H4 (cell line): ENCODE measurements at regions not wholly inside any gene's neighbourhood (a gene's known extent, or its start where the extent isn't known, plus 50 kb on each side); places are given as distances from the start of the nearest gene placed in this dataset.
"Not testable (repeated sequence)": the region's sequence is repeated elsewhere in the genome, so short reads cannot be mapped to it uniquely, and the experiment has no call there.

Experiments
- DNase-seq: peaks from one replicate; pipeline ENCODE4 v3.0.0-alpha.2; 2015; ENCODE audit warnings: low spot score

- no peak for DNase-seq
Observed at GRCh38 chr21:19048098-19048672, 644.6 kb upstream of the TMPRSS15 start.

DNA sequence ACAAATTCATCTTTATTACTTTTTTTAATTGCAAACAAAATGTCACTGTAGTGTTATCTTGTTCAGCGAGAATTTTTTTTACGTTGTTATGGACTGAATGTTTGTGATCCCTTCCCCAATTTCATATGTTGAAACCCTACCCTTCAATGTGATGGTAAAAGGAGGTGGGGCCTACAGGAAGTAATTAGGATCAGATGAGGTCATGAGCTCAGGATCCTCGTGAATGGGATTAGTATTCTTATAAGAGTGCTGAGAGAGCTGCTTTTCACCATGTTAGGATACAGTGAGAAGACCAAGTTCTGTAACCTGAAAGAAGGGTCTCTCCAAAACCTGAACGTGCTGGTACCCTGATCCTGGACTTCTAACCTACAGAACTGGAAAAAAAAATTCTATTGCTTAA lies 646.0 kb upstream of the TMPRSS15 start:
- no peak for DNase-seq

DNA sequence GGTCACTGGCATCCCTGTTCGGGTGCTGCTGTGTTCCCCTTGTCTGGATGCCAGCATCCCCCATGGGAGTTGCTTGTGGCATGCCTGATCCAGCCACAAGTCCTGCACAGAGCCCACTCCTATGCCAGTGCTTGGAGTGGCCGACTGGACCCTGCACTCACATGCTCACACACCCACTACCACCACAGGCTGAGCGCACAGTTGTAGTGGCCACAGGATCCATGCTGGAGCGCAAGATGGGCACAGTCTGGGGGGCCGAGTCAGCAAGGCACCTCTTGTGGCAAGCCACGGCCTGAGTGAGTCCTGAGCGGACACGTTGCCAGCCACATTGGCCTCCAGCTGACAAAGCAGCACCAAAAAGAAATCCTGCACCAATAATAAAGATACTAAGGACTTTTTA lies 661.6 kb upstream of the TMPRSS15 start:
- no peak for DNase-seq

DNA sequence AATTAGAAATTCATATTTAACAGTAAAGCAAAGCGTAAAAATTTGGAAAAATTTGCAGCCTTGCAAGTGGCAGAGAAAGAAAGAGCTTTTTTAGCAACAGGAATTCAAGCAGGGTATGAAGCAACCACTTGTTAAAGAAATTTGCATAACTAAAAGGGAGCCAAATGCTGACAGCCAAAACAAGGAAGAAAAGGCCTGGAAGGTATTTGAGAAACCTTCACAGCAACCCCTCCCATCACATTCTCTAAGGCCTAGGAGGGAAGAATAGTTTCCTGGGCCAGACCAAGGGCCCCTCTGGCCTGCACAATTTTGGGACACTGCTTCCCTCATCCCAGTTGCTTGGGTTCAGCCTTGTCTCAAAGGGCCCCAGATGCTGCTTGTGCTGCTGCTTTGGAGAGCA lies 672.4 kb upstream of the TMPRSS15 start:
- no peak for DNase-seq

DNA sequence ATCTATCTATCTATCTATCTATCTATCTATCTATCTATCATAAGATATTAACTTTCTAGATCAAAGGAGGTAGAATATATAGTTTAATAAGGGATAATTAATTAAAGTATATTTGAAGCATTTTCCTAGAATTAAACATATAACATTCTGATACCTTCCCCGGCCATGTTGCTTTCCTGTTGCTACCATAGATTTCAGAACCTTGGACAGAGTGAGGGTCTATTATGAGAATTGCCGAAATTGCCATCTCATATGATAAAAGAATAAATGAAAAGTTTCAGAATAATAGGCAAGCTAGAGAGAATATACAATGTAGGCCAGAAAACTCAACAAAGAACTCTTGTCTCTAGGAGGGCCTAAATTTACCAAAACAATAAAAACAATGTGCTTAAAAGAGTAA lies 706.1 kb upstream of the TMPRSS15 start:
- no peak for DNase-seq

DNA sequence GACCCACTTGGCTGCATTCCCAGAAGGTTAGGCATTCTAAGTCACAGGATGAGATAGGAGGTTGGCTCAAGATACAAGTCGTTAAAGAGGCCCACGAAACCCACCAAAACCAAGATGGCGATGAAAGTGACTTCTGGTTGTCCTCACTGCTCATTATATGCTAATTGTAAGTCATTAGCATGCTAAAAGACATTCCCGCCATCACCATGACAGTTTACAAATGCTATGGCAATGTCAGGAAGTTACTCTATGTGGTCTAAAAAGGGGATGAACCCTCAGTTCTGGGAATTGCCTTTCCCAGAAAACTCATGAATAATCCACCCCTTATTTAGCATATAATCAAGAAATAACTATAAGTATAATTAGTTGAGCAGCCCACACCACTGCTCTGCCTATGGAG lies 715.7 kb upstream of the TMPRSS15 start:
- not testable (repeated sequence) for DNase-seq

DNA sequence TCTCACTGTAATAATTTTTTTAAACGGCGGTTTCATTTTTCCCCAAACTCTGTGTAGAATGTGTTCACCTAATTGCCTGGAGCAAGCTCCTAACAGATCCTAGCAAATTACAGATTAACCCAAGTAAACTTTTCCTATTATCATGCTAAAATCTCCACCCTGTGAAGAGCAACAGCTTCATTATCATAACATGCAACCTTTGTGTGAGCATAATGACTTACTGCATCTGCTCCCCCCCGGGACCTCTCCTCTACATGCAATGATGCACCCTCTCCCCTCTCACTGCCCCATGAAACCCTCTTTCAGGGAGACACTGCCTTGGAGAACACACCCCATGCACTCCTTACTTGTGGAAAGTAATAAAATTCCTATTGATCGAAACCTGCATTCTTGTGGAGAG lies 717.0 kb upstream of the TMPRSS15 start:
- no peak for DNase-seq

GRCh38 chr21:19122356-19122755 lies 718.8 kb upstream of the TMPRSS15 start:
- no peak for DNase-seq

GRCh38 chr21:19123053-19123452 lies 719.5 kb upstream of the TMPRSS15 start:
- DNase-seq = no peak

DNA sequence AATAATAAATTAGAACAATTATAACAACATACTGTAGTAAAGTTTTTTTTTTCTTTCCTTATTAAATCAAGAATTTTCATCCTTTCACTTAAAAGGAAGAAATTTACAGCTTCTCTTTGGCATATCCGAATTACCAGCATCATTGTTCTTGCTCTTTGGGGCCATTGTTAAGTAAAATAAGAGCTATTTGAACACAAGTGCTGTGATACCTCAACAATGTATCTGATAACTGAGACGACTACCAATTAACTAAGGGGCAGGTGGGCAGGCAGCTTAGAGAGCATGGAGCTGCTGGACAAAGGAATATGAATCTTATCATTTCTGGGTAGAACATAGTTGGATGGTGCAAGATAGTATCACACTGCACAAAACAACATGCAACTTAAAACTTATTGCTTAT lies 719.9 kb upstream of the TMPRSS15 start:
- DNase-seq = no peak

GRCh38 chr21:19124691-19125090 lies 721.1 kb upstream of the TMPRSS15 start:
- DNase-seq = no peak

DNA sequence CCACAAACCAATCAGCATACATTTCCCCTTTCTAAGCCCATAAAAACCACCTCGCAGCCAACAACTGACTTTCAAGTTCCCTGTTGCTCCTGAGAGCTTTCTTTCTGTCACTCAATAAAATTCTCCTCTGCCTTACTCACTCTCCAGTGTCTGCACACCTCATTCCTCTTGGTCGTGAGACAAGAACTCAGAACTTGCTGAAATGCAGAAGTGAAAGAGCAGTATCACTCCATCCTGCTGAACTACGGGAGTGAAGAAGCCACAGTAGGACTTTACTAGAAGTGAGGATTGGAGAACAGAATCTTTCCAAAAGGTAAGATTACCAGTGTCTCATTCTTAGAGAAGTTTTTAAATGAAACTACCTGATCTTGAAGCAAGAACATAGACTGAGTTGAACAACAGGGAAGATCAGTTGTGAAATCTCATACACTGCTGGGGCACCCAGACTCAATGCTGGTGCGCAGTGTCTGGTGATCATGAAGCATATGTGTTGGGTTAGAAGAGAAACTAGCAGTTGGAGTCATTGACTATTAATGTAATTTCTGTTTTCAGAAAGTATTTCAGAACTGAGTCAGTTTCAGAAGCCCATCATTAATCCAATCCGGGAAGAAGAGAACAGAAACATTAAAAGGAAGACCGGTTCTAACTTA lies 726.9 kb upstream of the TMPRSS15 start:
- DNase-seq = no peak

DNA sequence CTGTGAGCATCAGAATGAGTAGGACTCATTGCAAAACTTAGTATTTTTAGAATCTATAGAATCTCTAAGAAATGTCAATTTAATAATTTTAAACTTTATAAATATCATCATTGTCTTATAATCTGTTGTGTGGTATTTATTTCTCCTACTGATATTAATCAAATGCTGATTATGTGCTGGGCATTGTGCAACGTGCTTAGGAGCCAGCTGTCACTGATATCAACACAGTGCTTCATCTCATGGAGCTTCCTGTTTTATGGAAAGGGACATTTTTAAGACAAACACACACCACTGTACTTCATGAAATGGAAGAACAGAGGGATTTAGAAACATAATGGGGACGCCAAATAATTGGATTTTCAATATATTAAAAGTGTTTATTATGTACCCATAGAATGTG lies 737.9 kb upstream of the TMPRSS15 start:
- DNase-seq = no peak

- no peak for DNase-seq
Observed at GRCh38 chr21:19145682-19146293, 742.2 kb upstream of the TMPRSS15 start.

GRCh38 chr21:19148056-19148455 lies 744.5 kb upstream of the TMPRSS15 start:
- no peak for DNase-seq

DNA sequence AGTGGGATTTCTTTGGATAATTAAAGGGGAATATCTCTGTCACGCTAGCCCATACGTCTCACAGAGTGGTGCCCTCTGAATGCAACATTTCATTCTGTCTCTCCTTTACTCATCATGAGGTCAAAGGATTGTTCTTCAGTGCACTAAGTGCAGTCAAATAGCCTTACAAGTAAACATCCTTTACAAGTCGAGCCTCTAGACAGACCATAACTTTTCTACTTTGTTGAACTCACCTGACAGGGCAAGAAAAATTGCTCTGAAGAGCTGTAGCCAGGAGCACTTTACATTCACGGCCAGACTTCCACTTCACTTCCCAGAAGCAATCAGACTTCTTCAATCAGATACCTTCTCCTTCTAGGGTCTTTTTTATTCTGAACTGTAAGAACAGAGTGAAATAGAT lies 768.0 kb upstream of the TMPRSS15 start:
- no peak for DNase-seq

- no peak for DNase-seq
Observed at GRCh38 chr21:19181604-19182140, 778.1 kb upstream of the TMPRSS15 start.

DNA sequence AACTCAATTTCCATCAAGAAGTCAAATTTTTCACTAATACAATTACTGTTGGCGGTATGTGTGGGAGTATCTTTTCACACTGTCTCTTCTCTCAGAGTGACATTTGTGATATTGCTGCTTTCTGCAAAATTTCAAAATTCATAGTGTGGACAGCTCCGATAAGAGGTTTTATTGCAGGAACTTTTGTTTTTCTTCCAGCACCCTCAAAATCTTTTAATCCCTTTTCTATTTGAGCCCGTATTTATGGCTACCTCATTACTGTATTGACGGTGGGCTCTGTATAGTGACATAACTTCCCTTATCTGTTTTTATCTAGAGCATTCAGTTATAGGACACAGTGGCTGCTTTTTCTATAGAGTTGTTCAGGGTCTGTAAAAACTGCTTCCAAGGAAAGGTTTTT lies 794.4 kb upstream of the TMPRSS15 start:
- no peak for DNase-seq

DNA sequence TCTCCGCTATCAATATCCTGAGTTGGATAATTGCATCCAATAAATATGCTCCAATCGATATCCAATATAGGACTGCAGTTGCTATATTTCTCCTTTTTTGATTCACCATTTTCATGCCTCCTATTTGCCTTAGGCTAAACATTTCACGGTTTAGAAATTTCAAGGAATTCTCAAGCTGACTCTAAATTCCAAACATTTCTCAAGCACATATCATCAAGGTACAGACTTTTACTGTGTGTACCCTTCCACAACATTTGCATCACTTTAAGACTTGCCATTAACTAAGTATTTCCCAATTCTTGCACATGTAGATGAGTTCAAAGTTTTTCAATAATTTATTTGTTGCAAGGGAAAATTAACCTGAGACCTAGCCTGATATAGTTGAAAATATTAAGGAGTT lies 795.2 kb upstream of the TMPRSS15 start:
- no peak for DNase-seq

- DNase-seq = no peak
Observed at GRCh38 chr21:19218163-19218562, 814.6 kb upstream of the TMPRSS15 start.

DNA sequence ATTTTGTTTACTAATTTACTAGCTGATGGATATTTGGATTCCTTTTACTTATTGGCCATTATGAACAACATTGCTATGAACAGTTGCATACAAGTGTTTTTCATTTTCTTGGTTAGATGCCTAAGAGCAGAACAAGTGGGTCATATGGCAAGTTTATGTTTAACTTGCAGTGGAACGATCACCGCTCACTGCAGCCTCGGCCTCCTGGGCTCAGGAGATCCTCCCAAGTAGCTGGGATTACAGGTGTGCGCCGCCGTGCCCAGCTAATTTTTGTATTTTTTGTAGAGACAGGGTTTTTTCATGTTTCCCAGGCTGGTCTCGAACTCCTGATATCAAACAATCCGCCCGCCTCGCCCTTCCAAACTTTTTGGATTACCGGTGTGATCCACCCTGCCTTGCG lies 820.5 kb upstream of the TMPRSS15 start:
- no peak for DNase-seq

DNA sequence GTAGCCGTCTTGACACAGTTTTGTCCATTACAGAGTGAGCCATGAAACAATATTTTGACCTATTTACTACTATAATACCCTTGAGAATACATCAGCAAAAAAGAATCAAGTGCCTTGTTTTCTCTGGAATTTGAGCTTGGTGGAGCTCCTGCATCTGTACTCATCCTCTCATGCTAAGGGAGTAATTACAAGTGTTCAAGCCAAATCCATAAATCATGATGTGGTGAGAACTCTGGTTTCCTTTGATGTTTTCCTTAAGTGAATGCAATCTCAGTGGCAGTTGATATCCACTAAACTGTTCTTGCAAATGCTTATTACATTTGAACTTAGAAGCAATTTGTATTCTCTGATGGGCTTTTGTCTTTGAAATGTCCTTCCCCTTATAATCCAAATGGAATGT lies 824.6 kb upstream of the TMPRSS15 start:
- DNase-seq = no peak

- not testable (repeated sequence) for DNase-seq
Observed at GRCh38 chr21:19233841-19234240, 830.3 kb upstream of the TMPRSS15 start.
